GM12875 (cell line): ENCODE measurements at regions not wholly inside any gene's neighbourhood (a gene's known extent, or its start where the extent isn't known, plus 50 kb on each side); places are given as distances from the start of the nearest gene placed in this dataset.

Experiments used
- H3K4me3 ChIP-seq: one replicate; pipeline ENCODE4 v1.5.1; 2011; ENCODE audit warnings: low read depth, low read length, control low read depth
- TF ChIP-seq, protein P1 (sequence below): IDR thresholded peaks from 2 replicates; pipeline ENCODE4 v1.5.1; 2011; ENCODE audit warnings: low read depth, mild to moderate bottlenecking, control low read depth, inconsistent platforms, low read length, moderate library complexity, borderline replicate concordance; ENCODE audit not compliant: insufficient read depth

DNA sequence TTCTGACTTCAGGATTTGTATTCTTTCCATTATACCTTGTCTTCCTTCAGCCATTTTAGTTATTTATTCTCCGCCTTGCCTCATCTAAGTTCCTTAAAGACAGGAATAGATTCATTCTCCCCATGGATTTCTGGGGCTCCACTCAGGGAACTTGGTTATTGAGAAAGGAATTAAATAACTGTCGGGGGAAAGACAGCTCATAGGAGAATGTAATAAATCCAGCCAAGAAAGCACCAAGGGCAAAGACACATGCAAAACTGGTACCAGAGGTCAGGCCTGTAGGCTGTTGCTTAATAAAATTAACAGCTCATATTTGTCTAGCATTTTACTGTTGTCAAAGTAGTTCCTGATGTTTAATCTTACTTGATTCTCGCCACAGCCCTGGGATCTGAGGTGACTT, 357.2 kb downstream of the TMEM38B start:
- H3K4me3 ChIP-seq = no peak overlapping the region
- TF ChIP-seq, protein P1, sequence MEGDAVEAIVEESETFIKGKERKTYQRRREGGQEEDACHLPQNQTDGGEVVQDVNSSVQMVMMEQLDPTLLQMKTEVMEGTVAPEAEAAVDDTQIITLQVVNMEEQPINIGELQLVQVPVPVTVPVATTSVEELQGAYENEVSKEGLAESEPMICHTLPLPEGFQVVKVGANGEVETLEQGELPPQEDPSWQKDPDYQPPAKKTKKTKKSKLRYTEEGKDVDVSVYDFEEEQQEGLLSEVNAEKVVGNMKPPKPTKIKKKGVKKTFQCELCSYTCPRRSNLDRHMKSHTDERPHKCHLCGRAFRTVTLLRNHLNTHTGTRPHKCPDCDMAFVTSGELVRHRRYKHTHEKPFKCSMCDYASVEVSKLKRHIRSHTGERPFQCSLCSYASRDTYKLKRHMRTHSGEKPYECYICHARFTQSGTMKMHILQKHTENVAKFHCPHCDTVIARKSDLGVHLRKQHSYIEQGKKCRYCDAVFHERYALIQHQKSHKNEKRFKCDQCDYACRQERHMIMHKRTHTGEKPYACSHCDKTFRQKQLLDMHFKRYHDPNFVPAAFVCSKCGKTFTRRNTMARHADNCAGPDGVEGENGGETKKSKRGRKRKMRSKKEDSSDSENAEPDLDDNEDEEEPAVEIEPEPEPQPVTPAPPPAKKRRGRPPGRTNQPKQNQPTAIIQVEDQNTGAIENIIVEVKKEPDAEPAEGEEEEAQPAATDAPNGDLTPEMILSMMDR = no peak

DNA sequence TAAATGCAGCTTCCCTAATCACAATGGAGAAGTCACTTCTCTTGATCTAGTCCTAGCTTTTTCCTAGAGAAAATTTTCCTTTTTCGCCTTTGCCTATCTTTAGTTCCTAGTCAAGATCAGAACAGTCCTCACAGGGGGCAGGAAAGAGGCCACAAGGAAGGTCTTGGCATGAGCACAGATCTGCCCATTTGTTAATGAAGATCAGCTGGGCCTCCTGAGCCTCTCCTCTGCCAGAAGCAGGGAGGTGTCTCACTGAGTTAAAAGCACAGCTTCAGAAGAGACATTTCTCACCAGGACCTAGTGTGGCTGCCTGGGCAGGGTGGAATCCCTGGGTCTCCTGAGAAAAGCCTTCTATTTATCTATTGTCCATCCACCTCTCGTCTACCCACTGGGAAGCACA, 357.8 kb downstream of the TMEM38B start:
- TF ChIP-seq, protein P1 = no peak
- no peak overlapping the region for H3K4me3 ChIP-seq

DNA sequence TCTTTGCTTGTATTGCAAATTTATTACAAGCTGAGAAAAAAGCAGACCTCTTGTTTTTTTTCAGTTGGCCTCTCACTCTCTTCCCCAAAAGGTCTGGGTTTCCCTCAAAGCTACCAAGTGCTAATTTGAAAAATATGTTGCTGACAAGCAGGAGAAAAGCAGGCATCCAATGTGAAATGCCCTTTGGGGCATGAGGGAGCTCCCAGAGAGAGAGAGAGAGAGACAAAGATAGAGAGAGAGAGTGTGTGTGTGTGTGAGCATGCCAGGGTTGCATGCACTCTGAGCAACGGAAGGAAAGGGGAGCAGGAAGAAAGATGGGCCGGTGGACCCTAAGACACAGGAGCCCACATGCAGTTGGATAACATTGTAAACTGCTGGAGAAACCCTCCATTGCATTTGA, 358.4 kb downstream of the TMEM38B start:
- TF ChIP-seq, protein P1 = no peak
- H3K4me3 ChIP-seq = no peak overlapping the region

DNA sequence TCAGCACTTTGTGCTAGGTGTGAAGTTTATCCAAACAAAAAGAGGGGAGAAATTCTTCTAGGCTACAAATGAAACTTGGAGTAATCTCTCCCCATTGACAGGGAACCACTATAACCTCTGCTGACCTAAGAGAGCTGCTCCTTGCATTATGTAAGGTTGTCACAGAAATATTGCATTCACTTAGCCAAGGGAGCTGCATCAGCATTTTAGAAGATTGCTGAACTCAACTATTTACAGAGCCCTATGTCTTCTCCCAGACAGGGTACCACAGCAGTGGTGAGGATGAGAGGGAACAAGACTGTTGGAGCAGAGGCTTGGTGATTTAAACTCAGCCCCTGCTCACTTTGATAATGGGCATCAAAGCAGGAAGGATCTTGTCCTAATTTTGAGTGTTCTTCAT, 362.0 kb downstream of the TMEM38B start:
- TF ChIP-seq, protein P1 = no peak
- no peak overlapping the region for H3K4me3 ChIP-seq

DNA sequence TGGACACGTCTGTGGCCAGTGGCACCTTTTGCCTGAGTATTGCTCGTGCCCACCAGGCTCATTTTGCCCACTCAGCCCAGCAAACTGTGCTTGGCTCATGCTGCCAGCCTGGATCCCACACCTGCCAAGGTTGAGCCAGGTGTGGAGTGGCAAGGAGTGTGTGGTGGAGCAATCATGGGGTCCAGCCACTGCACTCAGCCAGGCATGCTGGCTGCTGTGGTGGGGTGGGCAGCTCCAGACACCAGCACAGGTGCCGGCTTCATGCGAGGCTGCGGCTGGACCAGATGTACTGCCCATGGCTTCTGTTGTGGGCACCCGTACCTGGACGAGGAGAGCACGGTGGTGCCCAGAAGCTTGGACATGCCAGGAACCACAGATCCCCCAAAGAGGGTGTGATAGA, 364.1 kb downstream of the TMEM38B start:
- TF ChIP-seq, protein P1 = no peak
- H3K4me3 ChIP-seq = no peak overlapping the region

DNA sequence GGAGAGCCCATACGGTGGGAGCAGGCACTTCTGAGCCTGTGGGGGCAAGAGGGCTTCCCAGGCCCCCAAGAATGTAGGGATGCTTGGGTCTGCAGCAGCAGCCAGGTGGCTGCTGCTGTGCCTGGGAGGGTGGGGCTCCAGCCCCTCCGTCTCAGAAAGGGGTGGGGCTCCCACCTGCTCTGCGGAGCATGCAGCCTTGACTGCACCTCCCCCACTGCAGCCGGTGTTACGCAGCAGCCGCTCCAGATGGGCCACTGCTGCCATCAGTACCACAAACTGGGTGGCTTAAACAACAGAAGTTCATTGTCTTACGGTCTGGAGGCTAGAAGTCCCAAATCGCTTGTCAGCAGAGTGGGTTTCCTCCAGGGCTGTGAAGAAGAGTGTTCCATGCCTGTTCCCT, 365.5 kb downstream of the TMEM38B start:
- H3K4me3 ChIP-seq = no peak overlapping the region
- TF ChIP-seq, protein P1 = no peak

DNA sequence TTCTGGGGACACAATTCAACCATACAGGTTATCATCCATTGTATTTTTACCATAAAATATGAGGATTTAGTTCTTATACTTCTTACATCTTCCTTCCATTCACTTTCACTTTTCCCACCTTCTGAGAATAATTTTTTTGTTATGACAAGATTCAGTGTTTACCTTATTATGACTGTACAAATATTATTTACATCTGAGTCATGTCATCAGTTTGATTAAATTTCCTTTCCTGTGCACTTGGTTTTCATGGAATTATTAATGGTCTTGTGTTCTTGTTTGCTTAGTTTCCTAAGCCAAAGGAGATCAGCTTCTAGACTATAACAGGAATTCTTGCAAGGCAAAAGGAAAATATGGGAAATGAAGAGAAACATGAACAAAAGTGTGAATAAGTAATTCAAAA, 366.5 kb downstream of the TMEM38B start:
- TF ChIP-seq, protein P1 = no peak
- no peak overlapping the region for H3K4me3 ChIP-seq
